ENCODE measurements at regions not wholly inside any gene's neighbourhood (a gene's known extent, or its start where the extent isn't known, plus 50 kb on each side); places are given as distances from the start of the nearest gene placed in this dataset.

- Histone ChIP-seq H3K27ac (no peak overlapping the region), H3K36me3 (no peaks in the 10 kb centered on the region), H3K27me3 (no peaks in the 10 kb centered on the region), H3K9ac (no peak overlapping the region), H3K4me3 (no peak overlapping the region), H3K4me1 (no peaks in the 10 kb centered on the region), H4K20me1 (no peaks in the 10 kb centered on the region), H3K4me2 (no peak overlapping the region), H3K9me3 (no peaks in the 10 kb centered on the region)
- peak; percentile 20; the same call in 1 of the 2 replicates for TF ChIP-seq Cebpa-rat (IDR thresholded peaks at IDR 0.05)
Observed at GRCh38 chr21:27823652-27824201, 856.8 kb upstream of the ADAMTS5 start.

GRCh38 chr21:27820342-27820741 is 853.5 kb upstream of the ADAMTS5 start:
- no peaks in the 10 kb centered on the region for H3K36me3 ChIP-seq
- H3K4me1 ChIP-seq = no peaks in the 10 kb centered on the region
- no peak overlapping the region for H3K4me3 ChIP-seq
- no peaks in the 10 kb centered on the region for H3K27me3 ChIP-seq
- no peaks in the 10 kb centered on the region for H4K20me1 ChIP-seq
- TF ChIP-seq Cebpa-rat (IDR thresholded peaks at IDR 0.05) = no peak
- H3K9ac ChIP-seq = no peak overlapping the region
- no peak overlapping the region for H3K4me2 ChIP-seq
- no peak overlapping the region for H3K27ac ChIP-seq
- H3K9me3 ChIP-seq = no peaks in the 10 kb centered on the region

GRCh38 chr21:27819299-27819698 is 852.4 kb upstream of the ADAMTS5 start:
- Histone ChIP-seq H3K9ac (no peak overlapping the region), H3K27me3 (no peaks in the 10 kb centered on the region), H3K27ac (no peak overlapping the region), H3K9me3 (no peaks in the 10 kb centered on the region), H3K4me2 (no peak overlapping the region), H4K20me1 (no peaks in the 10 kb centered on the region), H3K4me1 (no peaks in the 10 kb centered on the region), H3K36me3 (no peaks in the 10 kb centered on the region), H3K4me3 (no peak overlapping the region)
- no peak for TF ChIP-seq Cebpa-rat (IDR thresholded peaks at IDR 0.05)

GRCh38 chr21:27818847-27819246 is 852.0 kb upstream of the ADAMTS5 start:
- Histone ChIP-seq H4K20me1 (no peaks in the 10 kb centered on the region), H3K9ac (no peak overlapping the region), H3K36me3 (no peaks in the 10 kb centered on the region), H3K9me3 (no peaks in the 10 kb centered on the region), H3K4me2 (no peak overlapping the region), H3K4me1 (no peaks in the 10 kb centered on the region), H3K27me3 (no peaks in the 10 kb centered on the region), H3K4me3 (no peak overlapping the region), H3K27ac (no peak overlapping the region)
- TF ChIP-seq Cebpa-rat (IDR thresholded peaks at IDR 0.05) = no peak

GRCh38 chr21:27817902-27818623 is 851.2 kb upstream of the ADAMTS5 start:
- no peaks in the 10 kb centered on the region for H3K9me3 ChIP-seq
- no peaks in the 10 kb centered on the region for H4K20me1 ChIP-seq
- H3K27ac ChIP-seq = no peak overlapping the region
- no peak overlapping the region for H3K9ac ChIP-seq
- no peaks in the 10 kb centered on the region for H3K27me3 ChIP-seq
- no peak overlapping the region for H3K4me3 ChIP-seq
- H3K4me2 ChIP-seq = no peak overlapping the region
- H3K36me3 ChIP-seq = no peaks in the 10 kb centered on the region
- no peak for TF ChIP-seq Cebpa-rat (IDR thresholded peaks at IDR 0.05)
- H3K4me1 ChIP-seq = no peaks in the 10 kb centered on the region

- Histone ChIP-seq H3K4me3 (no peak overlapping the region), H3K27me3 (no peaks in the 10 kb centered on the region), H3K9me3 (no peaks in the 10 kb centered on the region), H3K36me3 (no peaks in the 10 kb centered on the region), H4K20me1 (no peaks in the 10 kb centered on the region), H3K9ac (no peak overlapping the region), H3K4me1 (no peaks in the 10 kb centered on the region), H3K4me2 (no peak overlapping the region), H3K27ac (no peak overlapping the region)
- TF ChIP-seq Cebpa-rat (IDR thresholded peaks at IDR 0.05) = no peak
Observed at GRCh38 chr21:27817074-27817473, 850.2 kb upstream of the ADAMTS5 start.

GRCh38 chr21:27816301-27816700 is 849.4 kb upstream of the ADAMTS5 start:
- Histone ChIP-seq H3K4me3 (no peak overlapping the region), H3K9me3 (no peaks in the 10 kb centered on the region), H3K27ac (no peak overlapping the region), H3K9ac (no peak overlapping the region), H3K4me1 (no peaks in the 10 kb centered on the region), H3K36me3 (no peaks in the 10 kb centered on the region), H4K20me1 (no peaks in the 10 kb centered on the region), H3K27me3 (no peaks in the 10 kb centered on the region), H3K4me2 (no peak overlapping the region)
- no peak for TF ChIP-seq Cebpa-rat (IDR thresholded peaks at IDR 0.05)

GRCh38 chr21:27814226-27814625 is 847.3 kb upstream of the ADAMTS5 start:
- Histone ChIP-seq H3K9ac (no peak overlapping the region), H3K9me3 (peaks cover 6% of the 10 kb centered on the region; the same call in 1 of the 2 replicates)
- no peak for TF ChIP-seq Cebpa-rat (IDR thresholded peaks at IDR 0.05)

GRCh38 chr21:27813750-27814149 is 846.9 kb upstream of the ADAMTS5 start:
- Histone ChIP-seq H3K9me3 (peaks cover 6% of the 10 kb centered on the region; the same call in 1 of the 2 replicates), H3K27ac (no peak overlapping the region), H3K4me2 (no peak overlapping the region), H3K36me3 (no peaks in the 10 kb centered on the region), H3K9ac (no peak overlapping the region), H3K4me3 (no peak overlapping the region), H3K4me1 (no peaks in the 10 kb centered on the region), H3K27me3 (no peaks in the 10 kb centered on the region), H4K20me1 (no peaks in the 10 kb centered on the region)
- no peak for TF ChIP-seq Cebpa-rat (IDR thresholded peaks at IDR 0.05)

More at GRCh38 chr21:27814226-27814625, 847.3 kb upstream of the ADAMTS5 start:
- Histone ChIP-seq H3K27ac (no peak overlapping the region), H3K27me3 (no peaks in the 10 kb centered on the region), H3K4me3 (no peak overlapping the region), H4K20me1 (no peaks in the 10 kb centered on the region), H3K4me1 (no peaks in the 10 kb centered on the region), H3K4me2 (no peak overlapping the region), H3K36me3 (no peaks in the 10 kb centered on the region)

- no peak overlapping the region for H3K9ac ChIP-seq
- no peak for TF ChIP-seq Cebpa-rat (IDR thresholded peaks at IDR 0.05)
- peaks cover 6% of the 10 kb centered on the region; the same call in 1 of the 2 replicates for H3K9me3 ChIP-seq
- no peaks in the 10 kb centered on the region for H4K20me1 ChIP-seq
- H3K27ac ChIP-seq = no peak overlapping the region
- no peaks in the 10 kb centered on the region for H3K4me1 ChIP-seq
- H3K4me3 ChIP-seq = no peak overlapping the region
- no peaks in the 10 kb centered on the region for H3K36me3 ChIP-seq
- H3K4me2 ChIP-seq = no peak overlapping the region
- no peaks in the 10 kb centered on the region for H3K27me3 ChIP-seq
Observed at GRCh38 chr21:27813344-27813743, 846.5 kb upstream of the ADAMTS5 start.

Measured in BLaER1 (cell line).